Heart left ventricle (tissue), 13 donors: ENCODE measurements at regions not wholly inside any gene's neighbourhood (a gene's known extent, or its start where the extent isn't known, plus 50 kb on each side); places are given as distances from the start of the nearest gene placed in this dataset.

Experiments used
- POLR2A ChIP-seq, 2 donors: fragments of 450-650 bp; IDR thresholded peaks; one replicate each; pipeline ENCODE4 v1.6.1; 2017; ENCODE audit warnings: antibody characterized with exemption in 2 of 2, mild to moderate bottlenecking in 2 of 2, moderate library complexity in 2 of 2
- TF ChIP-seq, protein P1 (sequence below), 12 donors: fragments of 200-600 bp; sonication (generic) in 4 of 12; IDR thresholded peaks; one replicate each; pipeline versions ENCODE4 v1.5.0 to v1.8.0; 2018 to 2022; ENCODE audit warnings: antibody characterized with exemption in 12 of 12, mild to moderate bottlenecking in 5 of 12
- donor health status: ischemic (EF 13 %, LVEDD 7.1; RV severe dilation, severe dysfunction).
- donor health status: DM: no; HTN: yes; CAD: no.
- donor health status: DM: no; HTN: no; CAD: no.
- donor health status: ischemic (EF 25% LVEDD 6.9; RV normal size, moderate dysfunction).
- donor health status: ischemic (EF 25% LVEDD 5.7; RV mildly dilated, moderate dysfunction).
- donor health status: ischemic (EF 35%, LVEDD 5.7; RV mildly dilated, moderate dysfunction).
- donor health status: nonischemic (EF 11% LVEDD 7.7; RV severe dilation, severe dysfunction).
- donor health status: DM: yes; HTN: yes; CAD: no.
- donor health status: PGD.
- donor health status: ischemic (EF 29% LVEDD 5.4; RV normal size, mild dysfunction).
- donor health status: nonischemic (EF 23%, LVEDD 6.1; RV moderate dilation, normal function).

GRCh38 chr5:96236831-96237230 lies 196.2 kb downstream of the PCSK1 start:
- TF ChIP-seq, protein P1, sequence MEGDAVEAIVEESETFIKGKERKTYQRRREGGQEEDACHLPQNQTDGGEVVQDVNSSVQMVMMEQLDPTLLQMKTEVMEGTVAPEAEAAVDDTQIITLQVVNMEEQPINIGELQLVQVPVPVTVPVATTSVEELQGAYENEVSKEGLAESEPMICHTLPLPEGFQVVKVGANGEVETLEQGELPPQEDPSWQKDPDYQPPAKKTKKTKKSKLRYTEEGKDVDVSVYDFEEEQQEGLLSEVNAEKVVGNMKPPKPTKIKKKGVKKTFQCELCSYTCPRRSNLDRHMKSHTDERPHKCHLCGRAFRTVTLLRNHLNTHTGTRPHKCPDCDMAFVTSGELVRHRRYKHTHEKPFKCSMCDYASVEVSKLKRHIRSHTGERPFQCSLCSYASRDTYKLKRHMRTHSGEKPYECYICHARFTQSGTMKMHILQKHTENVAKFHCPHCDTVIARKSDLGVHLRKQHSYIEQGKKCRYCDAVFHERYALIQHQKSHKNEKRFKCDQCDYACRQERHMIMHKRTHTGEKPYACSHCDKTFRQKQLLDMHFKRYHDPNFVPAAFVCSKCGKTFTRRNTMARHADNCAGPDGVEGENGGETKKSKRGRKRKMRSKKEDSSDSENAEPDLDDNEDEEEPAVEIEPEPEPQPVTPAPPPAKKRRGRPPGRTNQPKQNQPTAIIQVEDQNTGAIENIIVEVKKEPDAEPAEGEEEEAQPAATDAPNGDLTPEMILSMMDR (IDR thresholded peaks at IDR 0.05), result no peak
- no peak for TF ChIP-seq POLR2A (IDR thresholded peaks at IDR 0.05)
